ENCODE measurements at regions not wholly inside any gene's neighbourhood (a gene's known extent, or its start where the extent isn't known, plus 50 kb on each side); places are given as distances from the start of the nearest gene placed in this dataset.

GRCh38 chr6:141867767-141868166 is 265.0 kb upstream of the GJE1 start:
- TF ChIP-seq CTCF (IDR thresholded peaks at IDR 0.05; ENCODE audit: low read length) (no peak), EZH2 (IDR thresholded peaks at IDR 0.05; ENCODE audit: borderline replicate concordance, low read length) (no peak)
